Esophagus squamous epithelium (tissue), 4 donors: ENCODE measurements at regions not wholly inside any gene's neighbourhood (a gene's known extent, or its start where the extent isn't known, plus 50 kb on each side); places are given as distances from the start of the nearest gene placed in this dataset.

ENCODE experiments used
- CTCF ChIP-seq, 6 experiments: fragments of 450-650 bp in 4 of 6; fragments of 200-600 bp in 2 of 6; sonication (generic) in 2 of 6; IDR thresholded peaks; one replicate each; pipeline ENCODE4 v1.5.1; 2016 to 2019; ENCODE audit warnings: antibody characterized with exemption in 6 of 6, mild to moderate bottlenecking in 4 of 6, moderate library complexity in 4 of 6
- POLR2A ChIP-seq, 4 donors: fragments of 450-650 bp; IDR thresholded peaks; one replicate each; pipeline ENCODE4 v1.6.1; 2017; ENCODE audit warnings: antibody characterized with exemption in 4 of 4, mild to moderate bottlenecking in 4 of 4, moderate library complexity in 3 of 4

- TF ChIP-seq CTCF (IDR thresholded peaks at IDR 0.05) (no peak), POLR2A (IDR thresholded peaks at IDR 0.05) (no peak)
Observed at GRCh38 chr14:81834308-81834707, 300.7 kb upstream of the SEL1L start.
